ENCODE measurements at regions not wholly inside any gene's neighbourhood (a gene's known extent, or its start where the extent isn't known, plus 50 kb on each side); places are given as distances from the start of the nearest gene placed in this dataset.

- TF ChIP-seq, protein P1, sequence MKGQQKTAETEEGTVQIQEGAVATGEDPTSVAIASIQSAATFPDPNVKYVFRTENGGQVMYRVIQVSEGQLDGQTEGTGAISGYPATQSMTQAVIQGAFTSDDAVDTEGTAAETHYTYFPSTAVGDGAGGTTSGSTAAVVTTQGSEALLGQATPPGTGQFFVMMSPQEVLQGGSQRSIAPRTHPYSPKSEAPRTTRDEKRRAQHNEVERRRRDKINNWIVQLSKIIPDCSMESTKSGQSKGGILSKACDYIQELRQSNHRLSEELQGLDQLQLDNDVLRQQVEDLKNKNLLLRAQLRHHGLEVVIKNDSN (IDR thresholded peaks at IDR 0.05; ENCODE audit: borderline replicate concordance, low read depth): no peak
- TF ChIP-seq RAD21 (IDR thresholded peaks at IDR 0.05; ENCODE audit: low read length) (no peak), MXI1 (IDR thresholded peaks at IDR 0.05; ENCODE audit: low read depth, low read length) (no peak), EP300 (IDR thresholded peaks at IDR 0.05; ENCODE audit: borderline replicate concordance in 1 of 2, low read depth in 1 of 2, low read length in 1 of 2) (no peak)
These were observed 204.5 kb downstream of the SREK1 start for GRCh38 chr5:66348387-66349125.
